Mammary epithelial cell (primary cell): ENCODE measurements at regions not wholly inside any gene's neighbourhood (a gene's known extent, or its start where the extent isn't known, plus 50 kb on each side); places are given as distances from the start of the nearest gene placed in this dataset.

Source experiments
- CTCF ChIP-seq, 2 donors: IDR thresholded peaks in 1 of 2; conservative IDR thresholded peaks in 1 of 2; 2 replicates each; pipeline ENCODE4 v1.5.1; 2011 to 2012; ENCODE audit warnings: inconsistent platforms in 2 of 2, low read length in 2 of 2, mild to moderate bottlenecking in 2 of 2, control low read depth in 1 of 2, low read depth in 1 of 2; ENCODE audit not compliant: insufficient read depth in 1 of 2; ENCODE audit errors: extremely low read depth in 1 of 2
- EZH2 ChIP-seq: IDR thresholded peaks from 2 replicates; pipeline ENCODE4 v1.6.1; 2012; ENCODE audit warnings: low read length, inconsistent platforms, borderline replicate concordance

- TF ChIP-seq CTCF (conservative IDR thresholded peaks at IDR 0.05 in 1 of 2, IDR thresholded peaks at IDR 0.05 in 1 of 2; ENCODE audit: extremely low read depth in 1 of 2, insufficient read depth in 1 of 2, low read depth in 1 of 2, low read length in 2 of 2) (no peak), EZH2 (no peak)
These were observed 115.7 kb upstream of the TRPC4 start for GRCh38 chr13:37985281-37985680.
